GM18505 (cell line): ENCODE measurements at regions not wholly inside any gene's neighbourhood (a gene's known extent, or its start where the extent isn't known, plus 50 kb on each side); places are given as distances from the start of the nearest gene placed in this dataset.

Experiments
- ATAC-seq: cut with Tn5 transposase; IDR thresholded peaks from one replicate; pipeline ENCODE4 v1.9.1; 2021; ENCODE audit not compliant: unreplicated experiment
- POLR2A ChIP-seq: IDR thresholded peaks from 4 replicates; pipeline ENCODE4 v1.6.1; 2011; ENCODE audit warnings: borderline replicate concordance; ENCODE audit not compliant: insufficient read depth, insufficient read length; ENCODE audit errors: extremely low read depth

- no peak for TF ChIP-seq POLR2A
- no peak for ATAC-seq
Measured at GRCh38 chr2:77962943-77963342, 440.8 kb upstream of the LRRTM4 start.

GRCh38 chr2:77977471-77978063, 455.4 kb upstream of the LRRTM4 start:
- TF ChIP-seq POLR2A: no peak
- ATAC-seq: no peak

- ATAC-seq: no peak
- TF ChIP-seq POLR2A: no peak
Measured at GRCh38 chr2:77995161-77995560, 473.0 kb upstream of the LRRTM4 start.

- no peak for TF ChIP-seq POLR2A
- ATAC-seq: no peak
Measured at GRCh38 chr2:77999376-77999775, 477.2 kb upstream of the LRRTM4 start.

- TF ChIP-seq POLR2A: no peak
- no peak for ATAC-seq
Measured at GRCh38 chr2:78009289-78009688, 487.1 kb upstream of the LRRTM4 start.

GRCh38 chr2:78011251-78011650, 489.1 kb upstream of the LRRTM4 start:
- no peak for ATAC-seq
- no peak for TF ChIP-seq POLR2A

GRCh38 chr2:78020491-78020890, 498.3 kb upstream of the LRRTM4 start:
- no peak for ATAC-seq
- TF ChIP-seq POLR2A: no peak

GRCh38 chr2:78023356-78023755, 501.2 kb upstream of the LRRTM4 start:
- no peak for TF ChIP-seq POLR2A
- ATAC-seq: no peak

- ATAC-seq: no peak
- TF ChIP-seq POLR2A: no peak
Measured at GRCh38 chr2:78024996-78025395, 502.8 kb upstream of the LRRTM4 start.

- no peak for TF ChIP-seq POLR2A
- no peak for ATAC-seq
Measured at GRCh38 chr2:78029392-78029995, 507.3 kb upstream of the LRRTM4 start.

GRCh38 chr2:78034706-78035105, 512.5 kb upstream of the LRRTM4 start:
- TF ChIP-seq POLR2A: no peak
- ATAC-seq: no peak

- ATAC-seq: no peak
- TF ChIP-seq POLR2A: no peak
Measured at GRCh38 chr2:78035804-78036203, 513.6 kb upstream of the LRRTM4 start.

- TF ChIP-seq POLR2A: no peak
- no peak for ATAC-seq
Measured at GRCh38 chr2:78051480-78051879, 529.3 kb upstream of the LRRTM4 start.

- no peak for ATAC-seq
- no peak for TF ChIP-seq POLR2A
Measured at GRCh38 chr2:78056976-78057375, 534.8 kb upstream of the LRRTM4 start.

- TF ChIP-seq POLR2A: no peak
- no peak for ATAC-seq
Measured at GRCh38 chr2:78061301-78061700, 539.1 kb upstream of the LRRTM4 start.

- TF ChIP-seq POLR2A: no peak
- ATAC-seq: no peak
Measured at GRCh38 chr2:78061732-78062131, 539.6 kb upstream of the LRRTM4 start.
